Ectodermal cell (in vitro differentiated cells): ENCODE measurements at regions not wholly inside any gene's neighbourhood (a gene's known extent, or its start where the extent isn't known, plus 50 kb on each side); places are given as distances from the start of the nearest gene placed in this dataset.
"Not testable (repeated sequence)": the region's sequence is repeated elsewhere in the genome, so short reads cannot be mapped to it uniquely, and the experiment has no call there.

Source experiments
- H3K27ac ChIP-seq: 2 replicates; pipeline ENCODE4 v1.7.0; 2013; ENCODE audit warnings: mild to moderate bottlenecking, low read depth, low read length; ENCODE audit not compliant: insufficient read depth, poor library complexity, severe bottlenecking
- H3K27me3 ChIP-seq: 2 replicates; pipeline ENCODE4 v1.7.0; 2013; ENCODE audit warnings: mild to moderate bottlenecking, low read length; ENCODE audit not compliant: insufficient read depth, control insufficient read depth, poor library complexity, severe bottlenecking
- H3K36me3 ChIP-seq: one replicate; pipeline ENCODE4 v1.7.0; 2013; ENCODE audit warnings: low read length; ENCODE audit not compliant: control insufficient read depth, insufficient read depth
- H3K4me1 ChIP-seq: one replicate; pipeline ENCODE4 v1.7.0; 2013; ENCODE audit warnings: low read length; ENCODE audit not compliant: control insufficient read depth, insufficient read depth
- H3K4me3 ChIP-seq: 2 replicates; pipeline ENCODE4 v1.7.0; 2013; ENCODE audit warnings: low read depth, low read length, control low read depth; ENCODE audit not compliant: insufficient read depth
- H3K9me3 ChIP-seq: 2 replicates; pipeline ENCODE4 v1.7.0; 2013; ENCODE audit warnings: mild to moderate bottlenecking, low read length, moderate library complexity; ENCODE audit not compliant: control insufficient read depth
- WGBS, 2 experiments: methylation state at CpG; one replicate each; pipeline ENCODE4 v1.1.7; 2013; ENCODE audit warnings: missing lambda C conversion rate in 2 of 2; 5-methylcytosine and 5-hydroxymethylcytosine counted together

DNA sequence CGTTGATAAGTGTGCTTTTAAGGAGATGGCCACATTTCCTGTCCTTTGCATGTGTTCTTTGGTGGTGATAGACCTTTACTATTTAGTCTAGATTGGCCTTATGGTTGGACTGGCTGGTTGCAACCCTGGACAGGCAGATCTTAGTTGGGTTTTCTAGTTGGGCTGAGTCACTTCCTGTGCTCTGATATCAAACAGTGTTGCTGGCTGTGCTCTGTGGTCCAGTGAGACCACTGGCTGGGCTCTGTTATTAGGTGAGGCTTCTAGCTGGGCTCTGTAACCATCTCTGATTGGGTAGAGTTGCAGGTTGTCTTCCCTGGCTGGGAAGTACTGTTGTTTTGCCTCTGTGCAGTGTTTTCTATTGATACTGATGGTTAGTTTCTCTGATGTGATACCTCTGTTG lies 432.5 kb downstream of the LRRC70 start:
- Histone ChIP-seq H3K4me3 (no peak overlapping the region), H3K27ac (no peak overlapping the region), H3K27me3 (no peaks in the 10 kb centered on the region), H3K4me1 (no peaks in the 10 kb centered on the region), H3K9me3 (no peaks in the 10 kb centered on the region), H3K36me3 (no peaks in the 10 kb centered on the region)
- 85 to 94% methylated on average over 1 of the region's 1 CpG for WGBS, 2 experiments

DNA sequence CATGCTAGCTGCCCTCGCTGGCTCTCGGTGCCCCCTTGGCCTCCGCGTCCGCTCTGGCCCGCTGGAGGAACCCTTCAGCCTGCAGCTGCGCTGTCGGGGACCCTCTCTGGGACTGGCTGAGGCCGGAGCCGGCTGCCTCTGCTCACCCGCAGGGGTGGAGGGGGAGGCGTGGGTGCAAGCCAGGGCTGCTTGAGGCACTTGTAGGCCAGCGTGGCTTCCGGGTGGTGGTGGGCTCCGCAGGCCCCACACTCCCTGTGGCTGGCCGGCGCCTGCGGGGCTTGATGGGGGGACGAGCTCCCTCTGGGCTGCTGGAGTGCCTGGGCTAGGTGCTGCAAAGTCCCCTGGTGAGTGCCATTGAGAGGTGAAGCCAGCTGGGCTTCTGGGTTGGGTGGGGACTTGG lies 429.6 kb downstream of the LRRC70 start:
- Histone ChIP-seq H3K4me3 (no peak overlapping the region), H3K27me3 (no peaks in the 10 kb centered on the region), H3K36me3 (no peaks in the 10 kb centered on the region), H3K27ac (no peak overlapping the region), H3K4me1 (no peaks in the 10 kb centered on the region), H3K9me3 (no peaks in the 10 kb centered on the region)
- 97% methylated on average over 19 of the region's 19 CpGs for WGBS, 2 experiments

DNA sequence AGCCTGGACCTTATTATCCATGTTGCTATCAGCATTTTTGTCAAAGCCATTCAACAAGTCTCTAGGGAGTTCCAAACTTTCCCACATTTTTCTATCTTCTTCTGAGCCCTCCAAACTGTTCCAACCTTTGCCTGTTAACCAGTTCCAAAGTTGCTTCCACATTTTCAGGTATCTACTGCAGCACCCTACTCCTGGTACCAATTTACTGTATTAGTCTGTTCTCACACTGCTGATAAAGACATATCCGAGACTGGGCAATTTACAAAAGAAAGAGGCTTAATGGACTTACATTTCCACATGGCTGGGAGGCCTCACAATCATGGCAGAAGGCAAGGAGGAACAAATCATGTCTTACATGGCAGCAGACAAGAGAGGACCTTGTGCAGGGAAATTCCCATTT lies 416.2 kb downstream of the LRRC70 start:
- not testable (repeated sequence) for H3K9me3 ChIP-seq, H3K4me1 ChIP-seq, H3K36me3 ChIP-seq, H3K4me3 ChIP-seq, H3K27ac ChIP-seq, H3K27me3 ChIP-seq
- WGBS, 2 experiments, result 86% methylated on average over 1 of the region's 1 CpG

GRCh38 chr5:62985749-62986148 lies 407.1 kb downstream of the LRRC70 start:
- H3K4me3 ChIP-seq, result no peak overlapping the region
- no peak overlapping the region for H3K27ac ChIP-seq
- no peaks in the 10 kb centered on the region for H3K4me1 ChIP-seq
- H3K9me3 ChIP-seq, result peaks cover 2% of the 10 kb centered on the region
- no peaks in the 10 kb centered on the region for H3K27me3 ChIP-seq
- no peaks in the 10 kb centered on the region for H3K36me3 ChIP-seq
- 94 to 95% methylated on average over 1 of the region's 1 CpG for WGBS, 2 experiments

- Histone ChIP-seq H3K9me3 (peaks cover 2% of the 10 kb centered on the region), H3K36me3 (no peaks in the 10 kb centered on the region), H3K4me3 (no peak overlapping the region), H3K27ac (no peak overlapping the region), H3K27me3 (no peaks in the 10 kb centered on the region), H3K4me1 (no peaks in the 10 kb centered on the region)
- WGBS, 2 experiments, result 53 to 67% methylated on average over 3 of the region's 3 CpGs
Observed at GRCh38 chr5:62982348-62982747, 403.7 kb downstream of the LRRC70 start.

GRCh38 chr5:62980884-62981283 lies 402.3 kb downstream of the LRRC70 start:
- WGBS, 2 experiments, result 100% methylated on average over 1 of the region's 1 CpG; no CpG with 5 or more reads in 1 of the 2 experiments

GRCh38 chr5:62979472-62979871 lies 400.9 kb downstream of the LRRC70 start:
- no peaks in the 10 kb centered on the region for H3K36me3 ChIP-seq
- no peak overlapping the region for H3K27ac ChIP-seq
- H3K4me3 ChIP-seq, result no peak overlapping the region
- 89 to 94% methylated on average over 5 of the region's 5 CpGs for WGBS, 2 experiments
- H3K27me3 ChIP-seq, result no peaks in the 10 kb centered on the region
- no peaks in the 10 kb centered on the region for H3K9me3 ChIP-seq
- H3K4me1 ChIP-seq, result no peaks in the 10 kb centered on the region

More at GRCh38 chr5:62980884-62981283, 402.3 kb downstream of the LRRC70 start:
- Histone ChIP-seq H3K9me3 (peaks cover 2% of the 10 kb centered on the region), H3K27ac (no peak overlapping the region), H3K4me3 (no peak overlapping the region), H3K27me3 (no peaks in the 10 kb centered on the region), H3K36me3 (no peaks in the 10 kb centered on the region), H3K4me1 (no peaks in the 10 kb centered on the region)

- WGBS, 2 experiments, result 58 to 62% methylated on average over 3 to 4 of the region's 4 CpGs
Observed at GRCh38 chr5:62977661-62978060, 399.0 kb downstream of the LRRC70 start.

DNA sequence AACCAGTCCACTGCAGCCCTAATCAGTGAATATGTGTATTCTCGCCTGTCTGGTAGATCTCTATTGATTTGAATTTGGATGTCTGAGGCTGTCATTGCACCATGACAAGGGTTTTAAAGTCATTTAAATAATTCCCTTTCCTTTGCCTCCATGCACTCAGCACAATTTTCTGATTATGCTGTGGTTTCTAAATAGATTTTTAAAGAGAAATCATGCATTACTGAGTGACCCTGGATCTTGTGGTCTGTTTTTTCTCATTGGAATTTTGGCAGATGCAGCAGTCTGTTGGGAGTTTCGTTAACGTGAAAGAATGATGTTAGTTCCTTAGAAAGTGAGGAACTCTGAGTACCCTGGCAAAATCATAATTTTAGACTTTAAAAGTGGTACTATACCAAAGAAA lies 396.0 kb downstream of the LRRC70 start:
- 44 to 65% methylated on average over 3 of the region's 3 CpGs for WGBS, 2 experiments

More at GRCh38 chr5:62977661-62978060, 399.0 kb downstream of the LRRC70 start:
- no peak overlapping the region for H3K27ac ChIP-seq
- no peaks in the 10 kb centered on the region for H3K4me1 ChIP-seq
- H3K9me3 ChIP-seq, result no peaks in the 10 kb centered on the region
- H3K36me3 ChIP-seq, result no peaks in the 10 kb centered on the region
- no peak overlapping the region for H3K4me3 ChIP-seq
- no peaks in the 10 kb centered on the region for H3K27me3 ChIP-seq

DNA sequence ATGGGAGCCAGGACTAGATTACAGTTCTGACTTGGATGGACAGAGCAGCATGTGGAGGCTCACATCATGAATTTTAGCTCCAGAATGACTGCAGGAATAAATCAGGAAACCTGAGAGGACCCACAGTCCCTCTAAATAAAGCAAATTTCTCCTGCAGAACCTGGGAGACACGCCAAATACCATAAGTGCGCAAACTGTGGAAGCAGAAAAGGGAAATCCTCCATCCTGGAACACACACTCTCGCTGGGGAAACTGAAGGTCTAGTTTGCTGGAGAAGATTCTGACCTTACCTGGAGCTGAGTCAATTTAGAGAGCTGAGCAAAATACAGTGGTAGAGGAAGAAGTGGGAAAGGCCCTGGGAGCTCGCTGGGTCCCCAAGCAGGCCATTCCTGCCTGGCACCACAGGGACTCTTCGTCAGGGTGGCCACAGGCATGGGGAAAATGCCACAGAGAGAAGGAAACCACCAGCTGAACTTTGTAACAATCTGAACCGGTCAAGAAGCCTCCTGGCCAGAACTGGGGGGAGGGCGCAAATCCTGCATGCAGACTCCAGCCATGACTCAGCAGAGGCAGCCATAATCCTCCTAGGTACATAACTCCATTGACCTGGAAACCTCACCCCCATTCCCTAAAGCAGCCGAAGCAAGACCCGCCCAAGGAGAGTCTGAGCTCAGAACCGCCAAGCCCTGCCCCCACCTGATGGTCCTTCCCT lies 390.9 kb downstream of the LRRC70 start:
- 94 to 96% methylated on average over 10 of the region's 10 CpGs for WGBS, 2 experiments
- no peaks in the 10 kb centered on the region for H3K36me3 ChIP-seq
- no peak overlapping the region for H3K27ac ChIP-seq
- H3K4me3 ChIP-seq, result no peak overlapping the region
- no peaks in the 10 kb centered on the region for H3K4me1 ChIP-seq
- no peaks in the 10 kb centered on the region for H3K27me3 ChIP-seq
- peaks cover 1% of the 10 kb centered on the region for H3K9me3 ChIP-seq

More for the DNA sequence above, 396.0 kb downstream of the LRRC70 start:
- Histone ChIP-seq H3K4me1 (no peaks in the 10 kb centered on the region), H3K36me3 (no peaks in the 10 kb centered on the region), H3K4me3 (no peak overlapping the region), H3K9me3 (no peaks in the 10 kb centered on the region), H3K27ac (no peak overlapping the region), H3K27me3 (no peaks in the 10 kb centered on the region)
